ENCODE measurements at regions not wholly inside any gene's neighbourhood (a gene's known extent, or its start where the extent isn't known, plus 50 kb on each side); places are given as distances from the start of the nearest gene placed in this dataset.

- ATAC-seq: no peak
- no peak for TF ChIP-seq GLIS3 (CRISPR knock-in tag; IDR thresholded peaks at IDR 0.05)
- no peak for TF ChIP-seq CSDC2 (CRISPR knock-in tag; IDR thresholded peaks at IDR 0.05)
- TF ChIP-seq TSHZ2 (CRISPR knock-in tag; IDR thresholded peaks at IDR 0.05): no peak
Observed at GRCh38 chr3:6622260-6622659, 238.7 kb upstream of the GRM7 start.

- ATAC-seq: no peak
- no peak for TF ChIP-seq RARB (CRISPR knock-in tag; IDR thresholded peaks at IDR 0.05)
- TF ChIP-seq PPARA (CRISPR knock-in tag; IDR thresholded peaks at IDR 0.05; ENCODE audit: borderline replicate concordance): no peak
- no peak for TF ChIP-seq ISL1 (CRISPR knock-in tag; IDR thresholded peaks at IDR 0.05)
- TF ChIP-seq OSR1 (CRISPR knock-in tag; IDR thresholded peaks at IDR 0.05): no peak
- no peak for TF ChIP-seq ZFP30 (CRISPR knock-in tag; IDR thresholded peaks at IDR 0.05)
- TF ChIP-seq ZNF70 (CRISPR knock-in tag; IDR thresholded peaks at IDR 0.05): no peak
- no peak for TF ChIP-seq ZNF565 (CRISPR knock-in tag; conservative IDR thresholded peaks at IDR 0.05; ENCODE audit: low read depth)
Observed at GRCh38 chr3:6622712-6623111, 238.2 kb upstream of the GRM7 start.

GRCh38 chr3:6631376-6631775, 229.5 kb upstream of the GRM7 start:
- no peak for TF ChIP-seq SNAI2 (CRISPR knock-in tag; IDR thresholded peaks at IDR 0.05)
- TF ChIP-seq TOX (CRISPR knock-in tag; IDR thresholded peaks at IDR 0.05; ENCODE audit: borderline replicate concordance): no peak
- TF ChIP-seq OSR1 (CRISPR knock-in tag; IDR thresholded peaks at IDR 0.05): no peak
- TF ChIP-seq TSHZ2 (CRISPR knock-in tag; IDR thresholded peaks at IDR 0.05): no peak
- no peak for TF ChIP-seq ZFP30 (CRISPR knock-in tag; IDR thresholded peaks at IDR 0.05)
- TF ChIP-seq PATZ1 (CRISPR knock-in tag; IDR thresholded peaks at IDR 0.05; ENCODE audit: borderline replicate concordance): no peak
- no peak for TF ChIP-seq CSDC2 (CRISPR knock-in tag; IDR thresholded peaks at IDR 0.05)
- TF ChIP-seq ZFP3 (CRISPR knock-in tag; IDR thresholded peaks at IDR 0.05): no peak
- no peak for TF ChIP-seq POU6F1 (CRISPR knock-in tag; IDR thresholded peaks at IDR 0.05; ENCODE audit: borderline replicate concordance, low read depth)
- no peak for TF ChIP-seq GLIS3 (CRISPR knock-in tag; IDR thresholded peaks at IDR 0.05)
- TF ChIP-seq ISL1 (CRISPR knock-in tag; IDR thresholded peaks at IDR 0.05): no peak
- TF ChIP-seq ZC3H10 (CRISPR knock-in tag; IDR thresholded peaks at IDR 0.05): no peak
- no peak for TF ChIP-seq ZNF565 (CRISPR knock-in tag; conservative IDR thresholded peaks at IDR 0.05; ENCODE audit: low read depth)
- TF ChIP-seq PPARA (CRISPR knock-in tag; IDR thresholded peaks at IDR 0.05; ENCODE audit: borderline replicate concordance): no peak
- no peak for TF ChIP-seq BACH2 (CRISPR knock-in tag; IDR thresholded peaks at IDR 0.05; ENCODE audit: borderline replicate concordance)
- no peak for TF ChIP-seq ZNF8 (CRISPR knock-in tag; IDR thresholded peaks at IDR 0.05)
- no peak for TF ChIP-seq RARB (CRISPR knock-in tag; IDR thresholded peaks at IDR 0.05)
- no peak for TF ChIP-seq CSRNP3 (CRISPR knock-in tag; IDR thresholded peaks at IDR 0.05)
- ATAC-seq: no peak
